Activated CD8-positive, alpha-beta T cell treated with anti-CD3 and anti-CD28 coated beads for 36 hours (primary cell): ENCODE measurements at regions not wholly inside any gene's neighbourhood (a gene's known extent, or its start where the extent isn't known, plus 50 kb on each side); places are given as distances from the start of the nearest gene placed in this dataset.

Experiments
- ATAC-seq: fragments of 200-7000 bp; cut with Tn5 transposase; one replicate; pipeline ENCODE4 v1.10.0; 2021; ENCODE audit warnings: mild to moderate bottlenecking, moderate library complexity
- CTCF ChIA-PET: fragments of 350-600 bp; sonication (Branson Sonifier 250); formaldehyde crosslinking; loops from one replicate; lab custom pipeline; 2021; ENCODE audit warnings: antibody characterized with exemption; lab: Charles Lee
- POLR2A ChIA-PET: fragments of 350-600 bp; sonication (Branson Sonifier 250); formaldehyde crosslinking; loops from one replicate; lab custom pipeline; 2021; ENCODE audit warnings: antibody characterized with exemption; lab: Charles Lee
- DNase-seq: peaks from one replicate; pipeline ENCODE4 v3.0.0-alpha.2; 2020
- H3K27ac Mint-ChIP-seq: one replicate; pipeline ENCODE4 v1.8.0; 2021; ENCODE audit warnings: mild to moderate bottlenecking, mixed read lengths
- H3K27me3 Mint-ChIP-seq: one replicate; pipeline ENCODE4 v1.8.0; 2021; ENCODE audit warnings: mixed read lengths
- H3K36me3 Mint-ChIP-seq: one replicate; pipeline ENCODE4 v1.8.0; 2021; ENCODE audit warnings: low read depth, mixed read lengths
- H3K4me1 Mint-ChIP-seq: one replicate; pipeline ENCODE4 v1.8.0; 2021; ENCODE audit warnings: low read depth, mixed read lengths
- H3K4me3 Mint-ChIP-seq: one replicate; pipeline ENCODE4 v1.8.0; 2021; ENCODE audit warnings: mild to moderate bottlenecking, moderate library complexity, mixed read lengths
- H3K9me3 Mint-ChIP-seq: one replicate; pipeline ENCODE4 v1.8.0; 2021; ENCODE audit warnings: mixed read lengths
- intact Hi-C: fragments of 100-400 bp; cut with micrococcal nuclease; formaldehyde crosslinking; loops from one replicate; pipeline ENCODE4 v1.10.0; 2022
- TF ChIP-seq, protein P1 (sequence below): fragments of 200-600 bp; IDR thresholded peaks from one replicate; pipeline ENCODE4 v1.8.0; 2022; ENCODE audit warnings: antibody characterized with exemption, mild to moderate bottlenecking

DNA sequence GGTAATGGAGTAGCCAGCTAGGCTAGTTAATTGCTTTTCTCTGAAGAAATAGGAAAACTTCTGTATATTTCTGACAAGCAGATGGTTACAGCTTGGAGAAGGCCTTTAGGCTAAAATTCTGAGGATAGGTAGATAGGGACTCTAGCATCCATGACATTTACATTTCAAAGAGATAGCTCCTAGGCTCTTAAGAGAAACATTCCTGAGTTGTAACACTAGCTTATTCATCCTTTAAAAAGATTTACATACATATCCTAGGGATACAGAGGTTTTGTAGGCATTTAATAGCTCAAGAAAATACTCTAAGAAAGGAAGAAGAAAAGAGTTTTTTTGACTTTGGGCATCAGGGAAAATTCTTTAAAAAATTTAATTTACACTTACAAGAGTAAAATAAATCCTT lies 130.9 kb upstream of the CCDC179 start:
- intact Hi-C loops: no loop called here
- peaks cover 10% of the 10 kb centered on the region for H3K9me3 Mint-ChIP-seq
- H3K27ac Mint-ChIP-seq: no peak overlapping the region
- ChIA-PET POLR2A (no interaction called here), CTCF (interaction anchor here (0.7 kb wide), 1 partner anchor 30 kb away, joined by 3 read pairs; no protein-coding TSS in a partner anchor)
- TF ChIP-seq, protein P1, sequence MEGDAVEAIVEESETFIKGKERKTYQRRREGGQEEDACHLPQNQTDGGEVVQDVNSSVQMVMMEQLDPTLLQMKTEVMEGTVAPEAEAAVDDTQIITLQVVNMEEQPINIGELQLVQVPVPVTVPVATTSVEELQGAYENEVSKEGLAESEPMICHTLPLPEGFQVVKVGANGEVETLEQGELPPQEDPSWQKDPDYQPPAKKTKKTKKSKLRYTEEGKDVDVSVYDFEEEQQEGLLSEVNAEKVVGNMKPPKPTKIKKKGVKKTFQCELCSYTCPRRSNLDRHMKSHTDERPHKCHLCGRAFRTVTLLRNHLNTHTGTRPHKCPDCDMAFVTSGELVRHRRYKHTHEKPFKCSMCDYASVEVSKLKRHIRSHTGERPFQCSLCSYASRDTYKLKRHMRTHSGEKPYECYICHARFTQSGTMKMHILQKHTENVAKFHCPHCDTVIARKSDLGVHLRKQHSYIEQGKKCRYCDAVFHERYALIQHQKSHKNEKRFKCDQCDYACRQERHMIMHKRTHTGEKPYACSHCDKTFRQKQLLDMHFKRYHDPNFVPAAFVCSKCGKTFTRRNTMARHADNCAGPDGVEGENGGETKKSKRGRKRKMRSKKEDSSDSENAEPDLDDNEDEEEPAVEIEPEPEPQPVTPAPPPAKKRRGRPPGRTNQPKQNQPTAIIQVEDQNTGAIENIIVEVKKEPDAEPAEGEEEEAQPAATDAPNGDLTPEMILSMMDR: no peak
- no peaks in the 10 kb centered on the region for H3K27me3 Mint-ChIP-seq
- no peak overlapping the region for H3K4me3 Mint-ChIP-seq
- no peaks in the 10 kb centered on the region for H3K4me1 Mint-ChIP-seq
- H3K36me3 Mint-ChIP-seq: peaks cover 8% of the 10 kb centered on the region
- ATAC-seq: no peak
- no peak for DNase-seq

GRCh38 chr11:23006730-23007129 lies 146.5 kb upstream of the CCDC179 start:
- intact Hi-C loops: no loop called here
- ATAC-seq (no peak), DNase-seq (no peak)
- H3K36me3 Mint-ChIP-seq: peaks cover 6% of the 10 kb centered on the region
- CTCF ChIA-PET: no interaction called here
- H3K27me3 Mint-ChIP-seq: no peaks in the 10 kb centered on the region
- TF ChIP-seq, protein P1: no peak
- no peak overlapping the region for H3K4me3 Mint-ChIP-seq
- H3K4me1 Mint-ChIP-seq: no peaks in the 10 kb centered on the region
- POLR2A ChIA-PET: interaction anchor here (0.7 kb wide), 1 partner anchor 1875 kb away, joined by 3 read pairs; no protein-coding TSS in a partner anchor
- no peak overlapping the region for H3K27ac Mint-ChIP-seq
- peaks cover 20% of the 10 kb centered on the region for H3K9me3 Mint-ChIP-seq

DNA sequence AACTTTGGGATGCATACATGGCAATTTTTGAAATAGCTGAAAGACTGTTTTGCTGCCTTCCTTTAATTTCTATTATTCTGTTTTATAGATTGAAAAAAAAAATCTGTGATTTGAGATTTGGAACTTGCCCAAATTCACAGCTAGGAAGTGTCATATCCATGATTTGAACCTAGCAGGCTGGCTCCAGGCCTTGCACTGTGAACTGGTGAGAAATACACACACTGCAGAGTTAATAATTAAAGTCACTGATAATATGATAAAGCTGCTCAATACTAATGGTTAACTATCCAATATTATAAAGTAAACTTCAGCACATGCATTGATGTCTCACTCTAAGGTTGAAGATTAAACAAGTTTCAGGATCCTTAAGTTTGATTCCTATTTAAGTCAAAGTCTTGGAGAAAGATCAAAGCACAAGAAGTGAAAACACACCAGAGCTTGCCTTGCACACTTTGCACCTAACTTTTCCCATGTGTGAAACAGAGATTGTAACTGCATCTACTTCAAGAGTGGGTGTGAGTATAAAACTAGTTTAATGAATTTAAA lies 150.6 kb upstream of the CCDC179 start:
- intact Hi-C loops: no loop called here
- DNase-seq: no peak
- peaks cover 9% of the 10 kb centered on the region for H3K9me3 Mint-ChIP-seq
- no peak for ATAC-seq
- no peaks in the 10 kb centered on the region for H3K4me1 Mint-ChIP-seq
- TF ChIP-seq, protein P1: no peak
- H3K27me3 Mint-ChIP-seq: no peaks in the 10 kb centered on the region
- no peak overlapping the region for H3K27ac Mint-ChIP-seq
- H3K4me3 Mint-ChIP-seq: no peak overlapping the region
- ChIA-PET CTCF (no interaction called here), POLR2A (no interaction called here)
- H3K36me3 Mint-ChIP-seq: no peaks in the 10 kb centered on the region

GRCh38 chr11:23012930-23013329 lies 152.7 kb upstream of the CCDC179 start:
- no peak for DNase-seq
- ChIA-PET CTCF (no interaction called here), POLR2A (no interaction called here)
- H3K27ac Mint-ChIP-seq: no peak overlapping the region
- no peaks in the 10 kb centered on the region for H3K4me1 Mint-ChIP-seq
- ATAC-seq: no peak
- TF ChIP-seq, protein P1: no peak
- no peaks in the 10 kb centered on the region for H3K36me3 Mint-ChIP-seq
- no peaks in the 10 kb centered on the region for H3K27me3 Mint-ChIP-seq
- H3K4me3 Mint-ChIP-seq: no peak overlapping the region
- H3K9me3 Mint-ChIP-seq: peaks cover 6% of the 10 kb centered on the region
- intact Hi-C loops: no loop called here

- ATAC-seq: no peak
- no peaks in the 10 kb centered on the region for H3K27me3 Mint-ChIP-seq
- CTCF ChIA-PET: no interaction called here
- H3K9me3 Mint-ChIP-seq: peaks cover 3% of the 10 kb centered on the region
- H3K36me3 Mint-ChIP-seq: no peaks in the 10 kb centered on the region
- intact Hi-C loops: no loop called here
- H3K27ac Mint-ChIP-seq: no peak overlapping the region
- POLR2A ChIA-PET: no interaction called here
- TF ChIP-seq, protein P1: no peak
- no peak overlapping the region for H3K4me3 Mint-ChIP-seq
- no peak for DNase-seq
- H3K4me1 Mint-ChIP-seq: no peaks in the 10 kb centered on the region
These were observed 153.2 kb upstream of the CCDC179 start for GRCh38 chr11:23013509-23013908.
